ENCODE measurements at regions not wholly inside any gene's neighbourhood (a gene's known extent, or its start where the extent isn't known, plus 50 kb on each side); places are given as distances from the start of the nearest gene placed in this dataset.

- Mint-ChIP-seq H3K9me3 (peaks cover 5% of the 10 kb centered on the region), H3K4me3 (no peak overlapping the region), H3K4me1 (ENCODE audit: low read depth) (no peaks in the 10 kb centered on the region), H3K36me3 (ENCODE audit: low read depth) (no peaks in the 10 kb centered on the region), H3K27me3 (ENCODE audit: insufficient read depth) (no peaks in the 10 kb centered on the region), H3K27ac (no peak overlapping the region)
- no peak for DNase-seq (ENCODE audit: low spot score)
- intact Hi-C loops (cut with micrococcal nuclease) = no loop called here
These were observed 51.5 kb upstream of the GRM3 start for GRCh38 chr7:86592185-86592584.

DNA sequence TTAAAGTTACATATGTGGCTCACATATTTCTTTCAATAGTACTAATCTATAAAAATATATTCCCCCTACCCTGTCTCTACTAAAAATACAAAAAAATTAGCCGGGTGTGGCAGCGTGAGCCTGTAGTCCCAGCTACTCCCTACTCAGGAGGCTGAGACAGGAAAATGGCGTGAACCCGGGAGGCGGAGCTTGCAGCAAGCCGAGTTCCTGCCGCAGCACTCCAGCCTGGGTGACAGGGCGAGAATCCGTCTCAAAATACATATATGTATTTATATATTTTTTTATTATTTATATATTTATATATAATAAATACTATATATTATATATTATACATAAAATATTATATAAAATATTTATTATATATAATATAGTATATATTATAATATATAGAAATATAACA is 69.7 kb upstream of the GRM3 start:
- Mint-ChIP-seq H3K27me3 (ENCODE audit: insufficient read depth) (no peaks in the 10 kb centered on the region), H3K9me3 (peaks cover 6% of the 10 kb centered on the region), H3K36me3 (ENCODE audit: low read depth) (no peaks in the 10 kb centered on the region), H3K27ac (no peak overlapping the region), H3K4me1 (ENCODE audit: low read depth) (no peaks in the 10 kb centered on the region), H3K4me3 (no peak overlapping the region)
- intact Hi-C loops (cut with micrococcal nuclease) = no loop called here
- DNase-seq (ENCODE audit: low spot score) = no peak

GRCh38 chr7:86558680-86559501 is 84.8 kb upstream of the GRM3 start:
- no peak for DNase-seq (ENCODE audit: low spot score)
- no peaks in the 10 kb centered on the region for H3K36me3 Mint-ChIP-seq (ENCODE audit: low read depth)
- intact Hi-C loops (cut with micrococcal nuclease) = no loop called here
- no peaks in the 10 kb centered on the region for H3K9me3 Mint-ChIP-seq
- H3K27me3 Mint-ChIP-seq (ENCODE audit: insufficient read depth) = no peaks in the 10 kb centered on the region
- H3K4me1 Mint-ChIP-seq (ENCODE audit: low read depth) = no peaks in the 10 kb centered on the region
- H3K4me3 Mint-ChIP-seq = no peak overlapping the region
- no peak overlapping the region for H3K27ac Mint-ChIP-seq

- no peak overlapping the region for H3K27ac Mint-ChIP-seq
- intact Hi-C loops (cut with micrococcal nuclease) = no loop called here
- H3K9me3 Mint-ChIP-seq = no peaks in the 10 kb centered on the region
These were observed 109.1 kb upstream of the GRM3 start for GRCh38 chr7:86534641-86535040.

GRCh38 chr7:86504229-86504628 is 139.5 kb upstream of the GRM3 start:
- Mint-ChIP-seq H3K4me1 (ENCODE audit: low read depth) (no peaks in the 10 kb centered on the region), H3K27ac (no peak overlapping the region), H3K9me3 (no peaks in the 10 kb centered on the region), H3K4me3 (no peak overlapping the region), H3K27me3 (ENCODE audit: insufficient read depth) (no peaks in the 10 kb centered on the region), H3K36me3 (ENCODE audit: low read depth) (no peaks in the 10 kb centered on the region)
- DNase-seq (ENCODE audit: low spot score) = no peak
- intact Hi-C loops (cut with micrococcal nuclease) = no loop called here

More at GRCh38 chr7:86534641-86535040, 109.1 kb upstream of the GRM3 start:
- Mint-ChIP-seq H3K27me3 (ENCODE audit: insufficient read depth) (no peaks in the 10 kb centered on the region), H3K4me3 (no peak overlapping the region), H3K4me1 (ENCODE audit: low read depth) (no peaks in the 10 kb centered on the region), H3K36me3 (ENCODE audit: low read depth) (no peaks in the 10 kb centered on the region)
- no peak for DNase-seq (ENCODE audit: low spot score)

DNA sequence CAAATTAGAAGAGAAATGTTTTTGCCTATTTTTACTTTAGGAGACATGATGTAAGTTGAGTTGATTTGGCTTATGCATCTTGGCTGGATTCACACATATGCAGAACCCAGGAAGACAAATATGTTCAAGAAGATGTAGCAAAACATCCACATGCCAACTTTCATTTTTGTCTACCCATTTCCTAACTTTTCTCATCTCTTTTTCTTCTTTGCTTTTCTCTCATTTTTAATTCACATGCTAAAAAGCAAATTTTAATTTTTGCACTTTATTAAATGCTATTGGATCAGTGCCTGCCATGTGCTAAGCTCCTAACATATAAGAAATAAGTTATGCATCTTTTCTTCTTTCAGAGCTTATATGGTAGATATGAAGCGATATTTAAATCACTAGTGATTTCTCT is 143.7 kb upstream of the GRM3 start:
- DNase-seq (ENCODE audit: low spot score) = no peak
- no peaks in the 10 kb centered on the region for H3K27me3 Mint-ChIP-seq (ENCODE audit: insufficient read depth)
- no peaks in the 10 kb centered on the region for H3K9me3 Mint-ChIP-seq
- intact Hi-C loops (cut with micrococcal nuclease) = no loop called here
- H3K36me3 Mint-ChIP-seq (ENCODE audit: low read depth) = no peaks in the 10 kb centered on the region
- no peak overlapping the region for H3K4me3 Mint-ChIP-seq
- H3K27ac Mint-ChIP-seq = no peak overlapping the region
- H3K4me1 Mint-ChIP-seq (ENCODE audit: low read depth) = no peaks in the 10 kb centered on the region

GRCh38 chr7:86485827-86486226 is 157.9 kb upstream of the GRM3 start:
- H3K9me3 Mint-ChIP-seq = no peaks in the 10 kb centered on the region
- no peak overlapping the region for H3K27ac Mint-ChIP-seq
- intact Hi-C loops (cut with micrococcal nuclease) = no loop called here
- no peaks in the 10 kb centered on the region for H3K27me3 Mint-ChIP-seq (ENCODE audit: insufficient read depth)
- no peaks in the 10 kb centered on the region for H3K4me1 Mint-ChIP-seq (ENCODE audit: low read depth)
- H3K36me3 Mint-ChIP-seq (ENCODE audit: low read depth) = no peaks in the 10 kb centered on the region
- DNase-seq (ENCODE audit: low spot score) = no peak
- no peak overlapping the region for H3K4me3 Mint-ChIP-seq

- H3K4me3 Mint-ChIP-seq = no peak overlapping the region
- H3K4me1 Mint-ChIP-seq (ENCODE audit: low read depth) = no peaks in the 10 kb centered on the region
- H3K9me3 Mint-ChIP-seq = no peaks in the 10 kb centered on the region
- H3K27ac Mint-ChIP-seq = no peak overlapping the region
- H3K36me3 Mint-ChIP-seq (ENCODE audit: low read depth) = no peaks in the 10 kb centered on the region
- no peaks in the 10 kb centered on the region for H3K27me3 Mint-ChIP-seq (ENCODE audit: insufficient read depth)
- no peak for DNase-seq (ENCODE audit: low spot score)
- intact Hi-C loops (cut with micrococcal nuclease) = no loop called here
These were observed 164.6 kb upstream of the GRM3 start for GRCh38 chr7:86479144-86479543.

- no peaks in the 10 kb centered on the region for H3K9me3 Mint-ChIP-seq
- DNase-seq (ENCODE audit: low spot score) = no peak
- intact Hi-C loops (cut with micrococcal nuclease) = no loop called here
- H3K4me1 Mint-ChIP-seq (ENCODE audit: low read depth) = no peaks in the 10 kb centered on the region
- H3K4me3 Mint-ChIP-seq = no peak overlapping the region
- H3K27ac Mint-ChIP-seq = no peak overlapping the region
- H3K36me3 Mint-ChIP-seq (ENCODE audit: low read depth) = no peaks in the 10 kb centered on the region
- no peaks in the 10 kb centered on the region for H3K27me3 Mint-ChIP-seq (ENCODE audit: insufficient read depth)
These were observed 166.3 kb upstream of the GRM3 start for GRCh38 chr7:86477343-86477935.

GRCh38 chr7:86470763-86471162 is 172.9 kb upstream of the GRM3 start:
- Mint-ChIP-seq H3K27me3 (ENCODE audit: insufficient read depth) (no peaks in the 10 kb centered on the region), H3K27ac (no peak overlapping the region), H3K4me1 (ENCODE audit: low read depth) (no peaks in the 10 kb centered on the region), H3K9me3 (no peaks in the 10 kb centered on the region), H3K36me3 (ENCODE audit: low read depth) (no peaks in the 10 kb centered on the region), H3K4me3 (no peak overlapping the region)
- no peak for DNase-seq (ENCODE audit: low spot score)
- intact Hi-C loops (cut with micrococcal nuclease) = no loop called here

GRCh38 chr7:86469680-86470295 is 173.9 kb upstream of the GRM3 start:
- Mint-ChIP-seq H3K4me1 (ENCODE audit: low read depth) (no peaks in the 10 kb centered on the region), H3K27me3 (ENCODE audit: insufficient read depth) (no peaks in the 10 kb centered on the region), H3K4me3 (no peak overlapping the region), H3K27ac (no peak overlapping the region), H3K9me3 (no peaks in the 10 kb centered on the region), H3K36me3 (ENCODE audit: low read depth) (no peaks in the 10 kb centered on the region)
- peak; percentile 23 for DNase-seq (ENCODE audit: low spot score)
- intact Hi-C loops (cut with micrococcal nuclease) = loop anchor here (1.0 to 2.0 kb wide), 2 partner anchors 579 to 1439 kb away; no protein-coding TSS in a partner anchor

DNA sequence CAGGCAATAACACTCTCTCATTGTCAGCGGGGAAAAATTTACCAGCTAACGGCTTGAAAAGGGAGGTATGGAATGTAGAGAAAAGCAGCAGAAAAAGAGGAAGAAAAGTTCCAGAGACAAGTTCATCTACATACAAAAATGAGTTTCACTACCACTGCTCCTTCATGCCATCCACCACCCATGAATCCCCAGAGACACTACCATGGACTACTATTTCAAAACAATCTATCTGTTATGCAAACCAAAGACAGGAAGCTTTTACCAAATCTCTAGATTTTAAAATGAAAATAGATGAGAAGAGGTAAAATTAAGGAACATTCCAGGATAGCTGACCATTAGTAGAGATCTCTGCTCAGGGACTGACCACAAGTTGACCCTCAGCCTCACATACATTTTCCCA is 189.0 kb upstream of the GRM3 start:
- H3K4me1 Mint-ChIP-seq (ENCODE audit: low read depth) = no peaks in the 10 kb centered on the region
- H3K27me3 Mint-ChIP-seq (ENCODE audit: insufficient read depth) = no peaks in the 10 kb centered on the region
- no peak overlapping the region for H3K27ac Mint-ChIP-seq
- no peak for DNase-seq (ENCODE audit: low spot score)
- intact Hi-C loops (cut with micrococcal nuclease) = no loop called here
- H3K36me3 Mint-ChIP-seq (ENCODE audit: low read depth) = no peaks in the 10 kb centered on the region
- H3K9me3 Mint-ChIP-seq = no peaks in the 10 kb centered on the region
- H3K4me3 Mint-ChIP-seq = no peak overlapping the region

GRCh38 chr7:86453454-86453853 is 190.3 kb upstream of the GRM3 start:
- no peak for DNase-seq (ENCODE audit: low spot score)
- intact Hi-C loops (cut with micrococcal nuclease) = no loop called here
- Mint-ChIP-seq H3K36me3 (ENCODE audit: low read depth) (no peaks in the 10 kb centered on the region), H3K27me3 (ENCODE audit: insufficient read depth) (no peaks in the 10 kb centered on the region), H3K4me1 (ENCODE audit: low read depth) (no peaks in the 10 kb centered on the region), H3K4me3 (no peak overlapping the region), H3K9me3 (no peaks in the 10 kb centered on the region), H3K27ac (no peak overlapping the region)
